ENCODE measurements at regions not wholly inside any gene's neighbourhood (a gene's known extent, or its start where the extent isn't known, plus 50 kb on each side); places are given as distances from the start of the nearest gene placed in this dataset.
"Not testable (repeated sequence)": the region's sequence is repeated elsewhere in the genome, so short reads cannot be mapped to it uniquely, and the experiment has no call there.

DNA sequence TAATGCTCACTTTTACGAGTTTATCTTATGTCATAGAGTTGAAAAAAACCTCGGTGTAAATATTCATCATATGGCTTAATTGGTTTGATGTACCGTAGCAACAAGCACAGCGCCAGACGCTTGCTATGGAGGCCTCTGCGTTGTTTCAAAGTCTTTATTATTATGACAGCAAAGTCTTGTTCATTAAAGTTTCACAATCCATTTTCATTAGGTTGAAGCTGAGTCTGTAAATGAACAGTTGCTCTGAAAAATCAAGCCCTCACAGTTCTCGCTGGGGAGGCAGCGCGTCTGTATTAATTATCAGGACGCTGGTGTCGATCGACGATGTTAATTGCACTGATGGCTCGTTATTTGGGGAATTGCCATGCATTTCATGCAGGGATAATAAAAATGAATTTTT is 185.6 kb downstream of the INSC start:
- no peak for DNase-seq

DNA sequence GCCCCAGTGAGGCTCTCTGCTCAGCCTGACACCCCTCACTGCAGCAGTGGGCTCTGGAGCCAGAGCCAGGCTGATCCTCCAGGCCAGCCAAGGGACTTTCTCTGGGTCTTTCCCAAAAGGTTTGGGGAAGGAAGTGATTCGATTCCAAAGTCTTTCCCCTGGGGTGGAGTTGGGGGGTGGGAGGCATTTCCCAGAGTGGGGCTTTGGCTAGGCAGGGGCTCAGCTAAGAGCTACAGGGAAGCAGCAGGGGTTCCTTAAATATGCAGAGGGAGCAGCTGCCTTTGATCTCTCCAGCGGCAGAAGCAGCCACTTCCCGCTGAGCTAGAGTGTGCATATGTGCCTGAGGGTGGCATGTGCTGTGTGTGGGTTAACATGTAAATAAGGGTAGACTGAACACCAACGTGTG is 192.9 kb downstream of the INSC start:
- DNase-seq, result no peak

- no peak for DNase-seq
Observed at GRCh38 chr11:15308840-15309239, 194.1 kb downstream of the INSC start.

- DNase-seq, result no peak
Observed at GRCh38 chr11:15309296-15309695, 194.6 kb downstream of the INSC start.

DNA sequence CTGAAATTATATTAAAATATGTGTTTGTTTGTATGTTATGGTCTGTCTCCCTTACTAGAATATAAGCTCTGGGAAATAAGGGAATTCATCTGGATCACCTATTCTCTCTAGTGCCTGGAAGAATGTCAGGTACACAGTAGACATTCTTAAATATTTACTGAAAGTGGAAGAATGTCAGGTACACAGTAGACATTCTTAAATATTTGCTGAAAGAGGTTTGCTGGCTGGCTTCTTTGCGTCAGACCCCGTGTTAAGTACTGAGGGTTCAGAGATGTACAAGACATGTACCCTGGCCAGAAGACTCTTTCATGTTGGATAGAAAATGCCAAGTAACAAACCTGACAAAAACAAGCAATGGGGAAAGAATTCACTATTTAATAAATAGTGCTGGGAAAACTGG is 199.1 kb downstream of the INSC start:
- no peak for DNase-seq

- no peak for DNase-seq
Observed at GRCh38 chr11:15318814-15319213, 204.1 kb downstream of the INSC start.

DNA sequence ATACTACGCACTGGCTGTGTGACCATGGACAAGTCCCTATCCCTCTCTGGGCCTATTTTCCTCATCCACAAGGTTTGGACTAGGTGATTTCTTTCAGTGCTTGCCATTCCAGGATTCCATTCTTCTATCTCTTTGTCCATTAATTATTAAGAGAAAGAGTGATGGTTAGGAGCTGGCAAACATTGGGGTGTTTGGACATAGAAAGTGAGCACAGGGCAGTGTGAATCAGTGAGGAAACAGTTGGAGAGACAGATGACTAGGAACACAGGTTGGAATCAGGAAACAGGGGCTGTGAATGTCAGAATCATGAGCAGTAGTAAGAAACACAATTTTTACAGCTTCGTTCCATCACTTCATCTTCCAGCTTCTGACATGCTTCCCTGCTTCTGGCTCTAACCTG is 211.8 kb downstream of the INSC start:
- DNase-seq, result no peak

GRCh38 chr11:15327786-15328231 is 213.1 kb downstream of the INSC start:
- peak; percentile 2 for DNase-seq

GRCh38 chr11:15333407-15333806 is 218.7 kb downstream of the INSC start:
- no peak for DNase-seq

- DNase-seq, result no peak
Observed at GRCh38 chr11:15334766-15335165, 220.0 kb downstream of the INSC start.

GRCh38 chr11:15336021-15336420 is 221.3 kb downstream of the INSC start:
- DNase-seq, result no peak

DNA sequence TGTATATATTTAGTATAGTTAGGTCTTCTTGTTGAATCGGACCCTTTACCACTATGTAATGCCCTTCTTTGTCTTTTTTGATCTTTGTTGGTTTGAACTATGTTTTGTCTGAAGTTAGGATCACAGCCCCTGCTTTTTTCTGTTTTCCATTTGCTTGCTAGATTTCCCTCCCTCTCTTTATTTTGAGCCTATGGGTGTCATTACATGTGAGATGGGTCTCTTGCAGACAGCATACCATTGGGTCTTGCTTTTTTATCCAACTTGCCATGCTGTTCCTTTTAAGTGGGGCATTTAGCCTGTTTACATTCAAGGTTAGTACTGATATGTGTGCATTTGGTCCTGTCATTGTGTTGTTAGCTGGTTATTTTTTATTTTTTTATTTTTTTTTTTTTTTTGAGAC is 224.6 kb downstream of the INSC start:
- DNase-seq, result no peak

GRCh38 chr11:15341587-15341986 is 226.9 kb downstream of the INSC start:
- DNase-seq, result no peak

GRCh38 chr11:15342163-15342562 is 227.4 kb downstream of the INSC start:
- no peak for DNase-seq

- no peak for DNase-seq
Observed at GRCh38 chr11:15346907-15347306, 232.2 kb downstream of the INSC start.

GRCh38 chr11:15347969-15348734 is 233.4 kb downstream of the INSC start:
- DNase-seq, result no peak

DNA sequence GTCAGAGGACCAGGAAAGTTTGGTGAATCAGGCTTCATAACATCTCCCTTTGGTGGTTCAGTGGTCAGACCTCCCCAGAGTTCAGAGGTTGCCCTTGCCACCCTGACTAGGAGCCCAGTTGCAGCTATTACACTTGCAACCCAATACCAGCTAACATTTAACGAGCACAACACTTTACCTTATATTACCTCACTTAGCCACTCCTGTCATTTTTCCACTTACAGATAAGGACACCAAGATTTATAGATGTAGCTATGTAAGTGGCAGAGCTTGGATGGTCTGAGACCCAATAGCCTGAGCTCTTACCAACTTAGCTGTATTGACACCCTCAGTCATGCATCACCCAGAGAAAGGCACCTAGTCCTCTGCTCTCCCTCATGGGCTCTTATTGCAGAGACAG is 234.7 kb downstream of the INSC start:
- DNase-seq, result no peak

DNA sequence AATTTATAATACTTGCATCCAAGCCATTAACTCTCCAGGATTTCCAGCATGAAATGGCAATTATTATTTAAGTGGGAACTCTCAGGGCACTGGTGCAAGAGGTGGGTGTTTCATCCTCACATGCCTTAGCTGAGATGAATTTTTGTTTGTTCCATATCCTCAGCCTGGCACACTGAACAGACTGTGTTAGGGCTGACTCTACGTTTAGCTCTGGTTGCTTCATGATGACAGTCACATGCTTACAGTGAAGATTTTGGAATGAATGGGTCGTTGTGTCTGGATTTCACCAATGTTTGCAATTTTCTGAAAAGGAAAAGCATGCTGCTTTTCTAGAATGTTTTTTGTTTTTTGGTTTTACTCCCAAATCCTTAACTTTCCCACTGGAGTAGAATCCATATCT is 246.6 kb downstream of the INSC start:
- no peak for DNase-seq

DNA sequence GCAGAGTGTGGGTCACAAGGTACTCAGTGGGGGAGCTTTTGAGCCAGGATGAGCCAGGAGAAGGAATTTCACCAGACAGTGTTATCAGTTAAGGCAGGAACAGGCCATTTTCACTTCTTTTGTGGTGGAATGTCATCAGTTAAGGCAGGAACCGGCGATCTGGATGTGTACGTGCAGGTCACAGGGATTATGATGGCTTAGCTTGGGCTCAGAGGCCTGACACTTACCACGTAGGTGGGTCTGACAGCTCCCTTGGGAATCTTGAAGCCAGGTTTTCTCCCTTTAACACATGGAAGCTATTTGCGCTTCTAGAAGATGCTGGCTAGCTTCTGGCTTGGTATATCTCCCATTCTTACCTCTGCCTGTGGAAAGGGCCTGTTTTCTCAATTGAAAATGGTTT is 250.6 kb downstream of the INSC start:
- not testable (repeated sequence) for DNase-seq

- no peak for DNase-seq
Observed at GRCh38 chr11:15367695-15368094, 253.0 kb downstream of the INSC start.

DNA sequence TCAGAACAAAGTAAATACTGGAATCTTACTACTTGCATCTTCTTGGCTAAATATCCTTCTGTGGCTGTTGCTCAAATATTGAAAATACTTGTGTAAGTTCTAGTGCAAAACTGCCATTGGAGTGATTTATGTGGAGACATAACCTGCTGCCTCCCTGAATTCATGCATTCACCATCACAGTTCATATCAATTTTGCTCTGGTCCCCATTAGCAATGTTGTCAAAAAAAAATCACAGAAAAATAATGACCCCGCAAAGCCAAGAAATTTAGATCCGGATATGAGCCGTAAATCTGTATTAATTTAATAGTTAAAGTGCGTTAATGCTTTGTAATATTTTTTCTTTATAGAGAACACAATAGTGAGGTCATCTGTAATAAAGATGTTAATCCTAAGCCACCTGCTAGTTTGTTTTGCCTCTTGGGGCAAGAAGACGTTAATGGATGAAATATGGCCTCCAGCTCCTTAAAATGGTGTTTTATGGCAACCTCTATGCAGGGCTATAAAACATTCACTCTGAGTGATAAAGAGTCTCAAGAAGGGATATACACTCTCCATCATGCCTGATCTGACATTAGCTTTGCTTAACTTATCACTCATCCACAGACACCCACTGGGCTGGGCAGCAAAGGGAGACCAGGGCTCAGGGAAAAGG is 255.9 kb downstream of the INSC start:
- DNase-seq, result no peak

DNA sequence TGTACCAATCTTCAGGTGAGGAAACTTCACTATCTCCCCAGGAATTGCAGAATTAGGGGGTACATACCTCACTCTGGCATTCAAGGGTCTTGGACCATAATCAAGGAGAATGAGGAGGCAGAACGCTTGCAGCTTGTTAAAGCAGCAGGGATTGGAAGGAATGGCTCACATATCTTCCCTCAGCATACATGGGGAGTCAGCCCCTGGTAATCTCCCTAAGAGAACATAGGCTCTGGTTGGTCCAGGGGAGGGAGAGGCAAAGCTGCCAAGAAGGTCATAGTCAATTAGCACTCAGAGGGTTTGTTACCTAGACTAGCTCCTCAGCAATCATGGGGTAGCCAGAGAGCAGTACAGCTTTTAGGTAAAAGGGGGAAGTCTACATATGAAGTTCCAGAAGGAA is 256.8 kb downstream of the INSC start:
- DNase-seq, result no peak

- no peak for DNase-seq
Observed at GRCh38 chr11:15374418-15374817, 259.7 kb downstream of the INSC start.

GRCh38 chr11:15378941-15379340 is 264.2 kb downstream of the INSC start:
- DNase-seq, result no peak

DNA sequence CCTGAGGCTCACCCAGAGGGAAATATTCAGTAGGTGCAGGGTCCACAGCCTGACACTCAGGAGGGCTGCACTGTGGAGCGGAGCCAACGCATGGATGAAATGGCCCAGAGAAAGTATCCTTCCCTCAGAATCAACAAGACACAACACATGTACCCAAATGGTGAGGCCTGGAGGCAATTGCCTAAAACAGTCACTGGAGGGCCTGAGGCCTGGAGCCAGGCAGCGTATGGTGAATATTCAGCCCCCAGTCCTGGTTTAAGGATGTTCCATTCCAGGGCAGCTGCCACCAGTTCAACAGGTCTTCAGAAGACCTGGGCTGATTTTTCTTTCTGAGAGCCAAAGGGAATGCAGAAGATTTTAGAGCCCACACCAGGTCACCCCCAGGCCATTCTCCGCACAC is 264.8 kb downstream of the INSC start:
- DNase-seq, result no peak
